Activated CD4-positive, CD25-positive, alpha-beta regulatory T cell treated with anti-CD3 and anti-CD28 coated beads, Interleukin-2, amount 50 U/mL, for 72 hours (primary cell): ENCODE measurements at regions not wholly inside any gene's neighbourhood (a gene's known extent, or its start where the extent isn't known, plus 50 kb on each side); places are given as distances from the start of the nearest gene placed in this dataset.
"Not testable (repeated sequence)": the region's sequence is repeated elsewhere in the genome, so short reads cannot be mapped to it uniquely, and the experiment has no call there.

Experiments used
- DNase-seq: peaks from one replicate; pipeline ENCODE4 v3.0.0; 2021

DNA sequence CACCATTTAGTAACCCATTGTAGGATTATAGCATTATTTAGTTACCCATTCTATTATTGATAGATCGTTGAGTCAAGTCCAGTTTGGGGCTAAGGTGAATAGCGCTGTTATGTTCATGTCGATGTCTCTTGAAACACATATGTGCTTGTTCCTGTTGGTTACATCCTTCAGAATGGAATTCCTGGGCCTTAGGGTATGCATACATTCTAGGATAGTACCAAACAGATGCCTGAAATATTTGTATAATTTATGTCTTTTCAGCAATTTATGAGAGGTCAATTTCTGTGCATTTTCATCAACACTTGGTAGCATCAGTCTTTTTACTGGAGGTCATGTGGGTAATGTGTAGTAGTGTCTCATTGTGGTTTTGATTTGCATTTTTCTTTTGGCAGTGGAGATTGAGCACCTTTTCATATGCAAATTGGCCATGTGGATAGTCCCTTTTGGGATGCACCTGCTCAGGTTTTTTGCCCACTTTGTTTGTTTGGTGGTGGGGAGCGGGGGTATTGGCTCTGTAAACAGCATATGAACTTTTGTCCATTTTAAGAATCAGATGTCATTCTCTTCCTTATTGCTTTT lies 104.2 kb downstream of the CDRT15L2 start:
- not testable (repeated sequence) for DNase-seq

DNA sequence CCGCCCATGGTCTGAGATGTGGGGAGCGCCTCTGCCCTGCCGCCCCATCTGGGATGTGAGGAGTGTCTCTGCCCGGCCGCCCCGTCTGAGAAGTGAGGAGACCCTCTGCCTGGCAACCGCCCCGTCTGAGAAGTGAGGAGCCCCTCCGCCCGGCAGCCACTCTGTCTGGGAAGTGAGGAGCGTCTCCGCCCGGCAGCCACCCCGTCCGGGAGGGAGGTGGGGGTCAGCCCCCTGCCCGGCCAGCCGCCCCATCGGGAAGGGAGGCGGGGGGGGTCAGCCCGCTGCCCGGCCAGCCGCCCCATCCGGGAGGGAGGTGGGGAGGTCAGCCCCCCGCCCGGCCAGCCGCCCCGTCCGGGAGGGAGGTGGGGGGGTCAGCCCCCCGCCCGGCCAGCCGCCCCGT lies 105.5 kb downstream of the CDRT15L2 start:
- not testable (repeated sequence) for DNase-seq

DNA sequence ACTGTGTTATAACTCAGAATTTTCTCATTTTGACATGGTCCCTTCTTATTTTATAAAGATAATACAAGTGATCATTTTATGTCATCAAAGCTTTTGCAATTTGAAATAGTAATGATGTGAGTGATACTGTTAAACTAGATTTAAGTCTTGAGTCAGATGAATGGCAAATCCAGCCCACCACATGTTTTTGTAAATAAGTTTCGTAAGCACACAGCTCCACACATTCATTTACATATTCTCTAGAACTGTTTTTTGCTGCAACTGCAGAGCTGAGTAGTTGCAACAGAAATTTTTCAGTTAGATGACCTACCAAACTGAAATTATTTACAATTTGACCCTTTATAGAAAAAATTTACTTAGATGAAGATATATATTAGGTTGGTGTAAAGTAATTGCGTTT lies 108.1 kb downstream of the CDRT15L2 start:
- DNase-seq = not testable (repeated sequence)

DNA sequence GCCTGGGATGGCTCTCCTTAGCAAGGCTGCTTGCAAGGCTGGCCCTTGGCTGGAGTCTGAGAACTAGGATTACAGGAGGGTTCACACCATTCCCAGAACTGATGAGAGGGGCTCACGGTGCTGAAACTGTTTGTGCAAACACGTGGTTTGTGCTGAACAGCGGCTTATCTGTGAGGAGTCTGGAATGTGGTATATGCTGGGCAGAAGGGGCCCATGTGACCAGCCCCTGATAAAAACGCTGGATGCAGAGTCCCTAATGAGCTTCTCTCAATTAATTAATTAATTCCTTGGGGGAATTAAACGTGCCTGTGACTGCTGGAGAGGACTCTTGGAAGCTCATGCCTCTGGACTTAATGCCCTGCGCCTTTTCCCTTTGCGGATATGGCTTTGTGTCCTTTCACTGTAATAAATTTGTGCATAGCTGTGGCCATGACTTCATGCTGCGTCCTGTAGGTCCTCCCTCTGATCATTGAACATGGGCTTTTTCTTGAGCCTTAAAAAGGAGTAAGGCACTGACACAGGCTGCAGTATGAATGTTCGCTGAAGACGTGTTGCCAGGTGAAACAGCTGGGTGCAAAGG lies 109.7 kb downstream of the CDRT15L2 start:
- DNase-seq = not testable (repeated sequence)

DNA sequence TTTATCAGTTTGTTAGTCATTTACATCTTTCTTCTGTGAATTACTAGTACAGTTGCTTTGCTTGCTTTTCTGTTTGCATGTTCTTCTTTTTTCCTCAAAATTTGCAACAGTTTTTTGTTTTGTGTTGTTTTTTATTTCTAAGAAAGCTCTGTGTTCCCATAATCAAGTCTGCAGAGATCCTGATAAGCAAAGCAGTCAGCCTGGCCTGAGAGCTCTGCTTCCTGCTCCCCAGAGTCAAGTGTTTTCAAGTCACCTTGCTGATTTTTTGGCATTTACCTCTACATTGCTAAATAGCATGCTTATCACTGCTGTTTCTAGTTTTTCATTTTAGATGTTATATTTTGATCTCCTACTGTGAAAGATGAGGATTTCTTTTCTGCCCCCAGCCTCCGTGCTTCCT lies 113.2 kb downstream of the CDRT15L2 start:
- DNase-seq = not testable (repeated sequence)

DNA sequence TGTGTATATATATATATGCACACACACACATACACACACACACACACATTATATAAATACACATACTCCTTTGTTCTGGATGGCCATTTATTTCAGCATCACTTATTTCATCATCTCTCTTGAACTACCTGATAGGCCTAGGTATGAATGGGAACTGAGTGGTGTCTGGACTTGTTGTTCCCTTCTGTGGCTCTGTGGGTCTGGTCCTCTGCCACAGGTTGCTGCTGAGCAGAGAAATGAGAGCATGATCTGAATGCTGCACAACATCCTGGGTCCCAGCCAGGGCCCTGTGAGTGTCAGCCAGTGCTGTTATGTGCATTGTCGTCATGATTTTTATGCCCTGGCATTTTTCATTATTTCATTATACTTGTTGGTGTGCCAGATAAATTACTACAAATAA lies 116.3 kb downstream of the CDRT15L2 start:
- not testable (repeated sequence) for DNase-seq

DNA sequence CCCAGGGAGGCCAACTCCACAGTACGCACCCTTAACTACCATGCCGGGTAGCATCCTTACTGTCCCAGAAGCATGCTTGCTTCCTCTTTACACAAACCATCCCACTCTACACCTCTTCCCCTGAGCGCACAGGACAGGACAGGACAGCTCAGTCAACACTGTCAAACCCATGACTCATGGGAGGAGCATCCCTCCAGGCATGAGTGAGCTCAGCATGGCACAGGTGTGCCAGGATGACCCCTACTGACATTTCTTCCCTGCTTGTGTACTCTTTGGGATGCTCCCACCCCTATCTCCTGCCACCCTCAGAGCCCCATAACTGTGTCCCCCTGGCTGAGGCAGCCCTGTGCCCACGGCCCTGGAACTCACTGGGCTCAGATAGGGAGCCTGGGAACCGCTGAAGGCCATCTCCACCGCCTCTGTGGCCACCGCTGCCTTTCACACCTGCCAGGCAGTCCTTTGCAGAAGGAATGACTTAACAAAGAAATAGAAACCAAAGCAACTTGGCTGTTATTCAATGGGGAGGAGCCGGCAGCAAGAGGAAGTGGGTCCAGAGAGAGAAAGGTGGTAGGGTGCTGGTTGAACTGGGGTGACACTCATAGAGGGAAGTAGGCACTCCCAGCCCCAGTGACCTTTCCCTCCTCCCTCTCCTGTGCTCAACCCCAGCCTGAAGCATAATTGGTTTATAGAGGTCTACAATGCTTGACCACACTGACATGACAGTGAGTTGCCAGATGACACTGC lies 119.1 kb downstream of the CDRT15L2 start:
- DNase-seq = not testable (repeated sequence)

DNA sequence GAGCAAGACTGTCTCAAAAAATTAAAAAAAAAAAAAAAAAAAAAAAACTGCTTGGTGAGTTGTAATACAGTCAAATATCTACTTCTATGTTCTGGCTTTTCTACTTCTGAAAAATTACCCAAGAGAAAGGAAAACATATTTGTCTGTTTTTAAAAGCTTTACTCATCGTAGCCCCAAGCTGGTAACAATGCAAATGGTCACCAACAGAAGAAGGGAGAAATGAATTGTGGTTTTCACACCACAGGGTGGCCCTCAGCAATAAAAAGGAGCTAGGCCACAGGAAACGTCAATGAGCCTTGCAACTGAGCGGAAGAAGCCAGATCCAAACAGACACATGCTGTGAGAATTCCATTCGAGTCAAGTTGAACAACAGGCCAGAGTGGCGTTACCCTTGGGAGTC lies 121.0 kb downstream of the CDRT15L2 start:
- not testable (repeated sequence) for DNase-seq

DNA sequence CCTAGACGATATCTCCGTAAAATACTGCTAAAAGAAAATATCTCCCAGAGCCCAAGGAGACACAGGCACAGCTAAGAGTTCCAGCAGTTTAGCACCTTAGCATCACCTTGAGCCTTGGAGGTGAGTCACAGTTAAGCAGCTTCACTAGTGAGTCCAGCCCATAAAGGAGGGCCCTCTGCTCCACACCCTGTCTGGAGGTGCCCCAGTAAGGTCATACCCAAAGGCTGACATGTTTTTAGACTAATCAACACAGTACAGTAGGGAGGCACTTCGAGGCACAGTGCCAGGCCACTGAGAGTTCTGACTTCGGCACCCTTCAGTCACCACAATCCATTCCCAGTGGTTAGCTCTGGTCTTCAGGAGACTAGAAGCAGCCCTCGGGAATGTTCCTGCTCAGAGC lies 121.8 kb downstream of the CDRT15L2 start:
- DNase-seq = not testable (repeated sequence)

DNA sequence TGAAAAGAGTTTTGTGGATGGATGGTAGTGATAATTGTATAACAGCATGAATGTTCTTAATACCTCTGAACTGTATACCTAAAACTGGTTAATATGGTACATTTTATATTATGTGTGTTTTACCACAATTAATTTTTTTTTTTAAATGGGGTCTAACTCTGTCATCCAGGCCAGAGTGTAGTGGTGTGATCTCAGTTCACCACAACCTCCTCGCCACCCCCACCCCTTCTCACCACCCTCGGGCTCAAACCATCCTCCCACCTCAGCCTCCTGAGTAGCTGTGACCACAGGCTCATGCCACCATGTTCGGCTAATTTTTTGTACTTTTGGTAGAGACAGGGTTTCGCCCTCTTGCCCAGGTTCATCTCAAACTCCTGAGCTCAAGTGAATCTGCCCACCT lies 123.2 kb downstream of the CDRT15L2 start:
- no peak for DNase-seq

DNA sequence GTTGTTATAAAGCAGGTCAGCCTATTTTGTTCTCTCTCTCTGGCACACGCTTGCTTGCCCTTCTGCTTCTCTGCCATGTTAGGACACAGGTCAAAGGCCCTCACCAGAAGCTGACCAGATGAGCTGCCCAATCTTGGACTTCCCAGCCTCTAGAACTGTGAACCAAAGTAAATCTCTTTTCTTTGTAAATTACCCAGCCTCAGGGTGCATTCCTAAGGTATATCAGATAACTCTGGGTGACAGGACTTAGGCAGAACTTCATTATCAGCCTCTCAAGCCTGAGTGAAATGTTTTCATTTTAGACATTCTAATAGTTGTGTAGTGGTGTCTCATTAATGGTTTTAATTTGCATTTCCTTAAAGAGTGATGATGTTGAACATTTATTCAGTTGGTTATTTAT lies 124.3 kb downstream of the CDRT15L2 start:
- no peak for DNase-seq

DNA sequence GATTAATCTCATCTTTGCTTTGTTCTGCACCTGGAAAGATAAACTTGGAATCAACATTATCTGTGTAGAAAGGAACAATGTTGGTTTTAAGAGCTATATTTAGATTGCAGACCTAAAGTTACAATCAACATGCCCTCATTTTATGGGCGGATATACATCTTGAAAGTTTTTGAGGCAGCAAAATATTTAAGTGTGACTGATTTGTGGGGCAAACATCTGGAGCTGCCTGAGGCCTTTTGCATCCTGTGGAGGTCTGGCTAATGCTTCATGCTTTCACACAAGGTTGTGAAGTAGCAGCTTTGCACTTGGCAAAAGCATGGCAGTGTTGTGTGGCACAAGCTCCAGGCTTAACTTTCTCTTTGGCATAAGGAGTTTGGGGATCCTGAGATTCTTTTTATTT lies 125.7 kb downstream of the CDRT15L2 start:
- not testable (repeated sequence) for DNase-seq

DNA sequence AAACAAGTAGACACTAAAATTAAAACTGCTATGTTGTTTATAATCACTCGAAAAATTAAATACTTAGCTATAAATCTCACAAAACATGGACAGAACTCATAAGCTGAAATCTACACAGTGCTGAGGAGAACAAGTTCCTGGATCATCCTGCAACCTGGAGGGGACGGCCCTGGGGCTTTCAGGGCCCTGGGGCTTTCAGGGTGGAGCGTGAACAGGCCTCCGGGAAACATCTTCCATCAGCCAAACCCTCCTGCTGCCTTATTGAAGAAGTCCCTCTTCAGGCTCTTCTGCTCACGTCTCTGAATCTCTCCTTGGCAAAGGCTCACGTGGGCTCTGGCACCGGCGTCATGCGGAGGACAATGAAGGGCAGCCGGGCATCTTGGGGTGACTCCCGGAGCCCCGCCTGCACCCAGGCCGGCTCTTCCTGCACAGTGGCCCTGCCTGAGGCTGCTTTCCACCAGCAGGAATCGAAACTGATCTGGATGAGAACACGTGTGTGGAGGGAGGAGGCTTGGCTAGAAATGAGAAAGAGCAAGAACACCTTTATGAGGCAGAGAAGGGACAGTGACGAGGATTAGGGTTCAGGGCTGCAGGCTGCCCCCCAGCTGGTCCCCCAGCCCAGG lies 127.3 kb downstream of the CDRT15L2 start:
- DNase-seq = no peak

DNA sequence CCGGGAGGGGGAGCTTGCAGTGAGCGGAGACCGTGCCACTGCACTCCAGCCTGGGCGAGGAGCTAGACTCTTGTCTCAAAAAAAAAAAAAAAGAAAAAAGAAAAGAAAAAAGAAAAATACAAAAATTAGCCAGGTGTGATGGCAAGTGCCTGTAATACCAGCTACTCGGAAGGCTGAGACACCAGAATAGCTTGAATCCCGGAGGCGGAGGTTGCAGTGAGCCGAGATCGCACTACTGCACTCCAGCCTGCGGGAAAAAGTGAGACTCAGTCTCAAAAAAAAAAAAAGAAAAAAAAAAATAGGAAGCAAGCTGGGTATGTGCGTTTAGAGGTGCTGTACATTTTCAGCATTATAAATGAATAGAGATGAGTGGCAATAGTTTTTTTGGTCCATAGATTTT lies 129.3 kb downstream of the CDRT15L2 start:
- not testable (repeated sequence) for DNase-seq

DNA sequence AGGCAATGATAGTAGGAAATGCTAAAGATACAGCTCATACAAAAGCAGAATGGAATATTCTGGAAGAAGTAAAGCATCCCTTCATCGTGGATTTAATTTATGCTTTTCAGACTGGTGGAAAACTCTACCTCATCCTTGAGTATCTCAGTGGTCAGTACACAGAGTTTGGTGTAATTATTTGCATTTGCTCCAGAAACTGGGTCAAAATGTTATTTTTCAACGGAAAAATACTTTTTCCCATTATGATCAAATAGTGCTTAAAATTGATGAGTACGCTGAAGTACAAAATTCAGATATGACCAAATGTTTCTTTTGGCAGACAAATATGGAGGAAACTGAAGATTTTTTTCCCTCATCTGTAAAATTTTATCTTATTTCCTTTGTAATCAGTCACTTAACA lies 137.0 kb downstream of the CDRT15L2 start:
- DNase-seq = not testable (repeated sequence)

DNA sequence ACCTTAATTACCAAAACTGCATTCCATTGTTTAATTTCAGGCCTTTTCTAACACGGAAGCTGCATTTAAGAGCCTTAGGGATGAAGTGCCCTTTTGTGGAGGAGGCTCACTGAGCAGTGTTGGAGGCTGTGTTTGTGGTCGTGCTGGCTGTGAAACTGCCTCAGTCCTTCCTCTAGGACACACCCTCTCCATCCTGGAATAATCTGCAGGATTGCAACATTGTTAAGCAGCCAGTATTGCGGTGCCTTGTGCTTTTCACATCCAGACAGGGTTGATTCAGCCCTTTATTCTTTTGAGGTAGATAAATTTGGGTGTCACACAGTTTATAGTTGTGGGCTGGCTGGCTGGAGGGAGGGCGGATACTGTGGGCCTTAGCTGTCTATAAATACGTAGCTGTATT lies 141.6 kb downstream of the CDRT15L2 start:
- no peak for DNase-seq

DNA sequence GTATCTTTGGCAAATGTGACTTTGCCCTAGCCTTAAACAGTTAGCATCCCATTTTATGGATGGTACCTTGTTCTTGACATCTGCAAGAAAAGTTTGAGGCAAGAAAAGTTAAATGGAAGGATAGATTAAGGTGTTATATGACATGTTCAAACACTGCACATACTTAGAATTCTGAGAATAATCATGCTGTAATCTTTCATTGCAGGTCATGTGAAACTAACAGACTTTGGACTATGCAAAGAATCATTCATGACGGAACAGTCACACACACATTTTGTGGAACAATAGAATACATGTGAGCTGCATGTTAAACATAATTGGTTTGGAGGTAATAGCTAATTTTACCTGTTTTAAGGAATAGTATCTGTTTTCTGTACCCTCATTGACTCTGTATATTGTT lies 144.9 kb downstream of the CDRT15L2 start:
- DNase-seq = not testable (repeated sequence)

DNA sequence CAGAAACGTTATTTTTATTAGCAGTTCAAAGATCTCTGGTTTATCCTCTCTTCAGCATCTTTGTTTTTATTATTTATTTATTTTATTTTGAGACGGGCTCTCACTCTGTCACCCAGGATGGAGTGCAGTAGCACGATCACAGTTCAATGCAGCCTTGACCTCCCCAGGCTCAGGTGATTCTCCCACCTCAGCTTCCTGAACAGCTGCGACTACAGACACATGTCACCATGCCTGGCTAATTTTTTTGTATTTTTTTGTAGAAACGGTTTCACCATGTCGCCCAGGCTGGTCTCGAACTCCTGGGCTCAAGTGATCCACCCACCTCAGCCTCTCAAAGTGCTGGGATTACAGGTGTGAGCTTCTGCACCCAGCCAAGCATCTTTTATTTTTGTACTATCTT lies 147.7 kb downstream of the CDRT15L2 start:
- DNase-seq = not testable (repeated sequence)

DNA sequence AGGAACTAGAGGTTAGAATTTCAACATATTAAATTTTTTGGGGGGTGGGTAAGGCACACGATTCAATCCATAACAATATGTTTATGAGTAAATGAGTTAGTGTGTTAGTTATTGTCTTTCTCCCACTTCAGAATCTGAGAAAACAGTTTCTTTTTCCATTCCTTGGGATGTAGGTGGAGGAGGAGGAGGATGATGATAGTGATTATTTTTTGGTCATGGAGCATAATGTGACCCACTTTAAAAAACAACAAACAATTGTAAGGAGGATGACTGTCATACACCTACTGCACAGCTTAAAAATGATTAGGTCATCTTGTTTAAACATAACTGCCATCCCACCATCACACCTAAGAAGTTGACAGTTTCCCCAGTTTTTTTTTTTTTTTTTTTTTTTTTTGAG lies 148.7 kb downstream of the CDRT15L2 start:
- DNase-seq = no peak

DNA sequence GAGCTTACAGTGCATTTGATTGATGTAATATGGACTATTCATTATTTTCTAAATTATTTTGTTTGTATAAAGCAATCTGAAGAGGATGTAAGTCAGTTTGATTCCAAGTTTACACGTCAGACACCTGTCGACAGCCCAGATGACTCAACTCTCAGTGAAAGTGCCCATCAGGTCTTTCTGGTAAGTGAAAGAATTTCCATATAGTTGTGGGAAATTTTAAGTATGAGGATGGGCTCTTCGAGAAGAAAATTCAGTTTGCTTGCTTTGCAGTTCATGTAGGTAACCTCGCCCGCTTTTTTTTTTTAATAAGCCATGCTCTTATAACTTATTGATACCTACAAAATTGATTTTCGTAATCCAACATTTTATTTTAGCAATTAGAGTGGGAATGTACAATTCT lies 151.6 kb downstream of the CDRT15L2 start:
- not testable (repeated sequence) for DNase-seq

DNA sequence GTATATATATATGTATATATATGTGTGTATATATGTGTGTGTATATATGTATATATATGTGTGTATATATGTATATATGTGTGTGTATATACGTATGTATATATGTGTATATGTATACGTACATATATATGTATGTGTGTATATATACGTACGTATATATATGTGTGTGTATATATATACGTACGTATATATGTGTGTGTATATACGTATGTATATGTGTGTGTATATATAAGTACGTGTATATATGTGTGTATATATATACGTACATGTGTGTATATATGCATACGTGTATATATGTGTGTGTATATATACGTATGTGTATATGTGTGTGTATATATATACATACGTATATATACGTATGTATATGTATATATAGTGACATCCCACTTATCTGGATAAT lies 154.4 kb downstream of the CDRT15L2 start:
- no peak for DNase-seq

DNA sequence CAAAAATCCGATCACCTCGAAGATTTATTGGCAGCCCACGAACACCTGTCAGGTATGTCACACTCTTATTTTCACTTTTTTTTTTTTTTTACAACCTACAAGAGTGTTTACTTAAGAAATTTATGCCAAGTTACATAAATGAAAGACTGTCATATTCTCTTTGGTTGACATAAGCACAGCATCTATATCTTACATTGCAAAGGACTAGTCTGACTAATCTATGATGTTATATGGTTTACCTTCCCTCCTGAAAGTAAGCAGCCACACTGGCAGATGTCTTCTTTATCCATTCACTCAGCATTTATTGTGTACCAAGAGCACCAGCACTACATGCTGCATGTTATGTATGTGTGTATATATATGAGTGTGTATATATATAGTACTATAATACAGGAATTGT lies 156.3 kb downstream of the CDRT15L2 start:
- DNase-seq = no peak

DNA sequence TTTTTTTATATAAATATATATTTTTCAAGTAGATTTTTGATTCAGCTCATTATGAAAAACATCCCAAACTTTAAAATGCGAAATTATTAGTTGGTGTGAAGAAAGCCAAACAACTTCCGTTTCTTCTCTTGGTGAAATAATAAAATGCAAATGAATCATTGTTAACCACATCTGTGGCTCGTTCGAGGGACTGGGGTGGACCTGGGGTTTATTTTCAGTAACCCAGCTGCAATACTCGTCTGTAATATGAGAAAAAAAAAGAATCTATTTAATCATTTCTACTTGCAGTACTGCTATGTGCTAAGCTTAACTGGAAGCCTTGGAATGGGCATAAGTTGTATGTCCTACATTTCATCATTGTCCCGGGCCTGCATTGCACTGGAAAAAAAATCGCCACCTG lies 158.1 kb downstream of the CDRT15L2 start:
- DNase-seq = not testable (repeated sequence)

DNA sequence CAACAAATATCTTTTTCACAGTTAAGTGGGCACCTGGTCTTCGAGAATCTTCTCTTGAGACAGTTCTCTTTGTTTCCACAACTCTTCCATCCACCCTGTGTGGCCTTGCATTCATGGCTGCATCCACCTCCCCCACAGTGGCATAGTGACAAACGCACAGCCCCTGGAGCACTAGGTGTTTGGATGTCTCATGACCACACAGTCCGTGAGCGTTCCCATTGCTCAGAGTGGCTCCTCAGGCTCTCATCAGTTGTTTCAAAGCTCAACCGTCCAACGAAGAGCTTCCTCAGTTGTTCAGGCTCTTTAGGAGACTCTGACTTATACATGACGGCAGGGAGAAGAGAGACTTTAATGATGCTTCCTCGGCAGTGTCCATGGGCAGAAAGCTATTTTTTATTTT lies 191.6 kb downstream of the CDRT15L2 start:
- DNase-seq = no peak
